Panc1 (cell line): ENCODE measurements at regions not wholly inside any gene's neighbourhood (a gene's known extent, or its start where the extent isn't known, plus 50 kb on each side); places are given as distances from the start of the nearest gene placed in this dataset.

ENCODE experiments used
- ATAC-seq: fragments of 200-7000 bp; cut with Tn5 transposase; 2 replicates; pipeline ENCODE4 v1.9.1; 2020; ENCODE audit warnings: mild to moderate bottlenecking, moderate library complexity
- BruUV-seq: library from RNA; stranded (reverse); fragments of 400-500 nt; replicated peaks from 2 replicates; lab custom pipeline; 2021; lab: Mats Ljungman, UMichigan
- CTCF ChIA-PET: fragments of 300-600 bp; sonication (Branson Sonifier 250); formaldehyde crosslinking; loops from one replicate; lab custom pipeline; 2022; ENCODE audit warnings: antibody characterized with exemption; lab: Charles Lee
- POLR2A ChIA-PET: fragments of 300-600 bp; sonication (Branson Sonifier 250); formaldehyde crosslinking; loops from one replicate; lab custom pipeline; 2022; ENCODE audit warnings: antibody characterized with exemption; lab: Charles Lee
- DNase-seq: peaks from one replicate; pipeline ENCODE4 v3.0.0-alpha.2; 2010; ENCODE audit warnings: low read depth, low spot score
- H3K27ac ChIP-seq: 2 replicates; pipeline ENCODE4 v1.5.1; 2011; ENCODE audit warnings: mild to moderate bottlenecking, low read length, inconsistent platforms
- H3K27me3 ChIP-seq: fragments of 200-500 bp; sonication (Bioruptor generic); 2 replicates; pipeline ENCODE4 v1.6.0; 2014; ENCODE audit warnings: low read length, inconsistent platforms; ENCODE audit not compliant: control insufficient read depth, insufficient read depth
- H3K36me3 ChIP-seq: fragments of 200-500 bp; sonication (Bioruptor generic); 2 replicates; pipeline ENCODE4 v1.5.1; 2014; ENCODE audit warnings: inconsistent platforms, mild to moderate bottlenecking, low read length, moderate library complexity; ENCODE audit not compliant: control insufficient read depth, insufficient read depth
- H3K4me1 ChIP-seq: 2 replicates; pipeline ENCODE4 v1.5.1; 2011; ENCODE audit warnings: inconsistent platforms, mild to moderate bottlenecking, low read length, moderate library complexity; ENCODE audit not compliant: control insufficient read depth, insufficient read depth
- H3K4me3 ChIP-seq, 2 experiments: 2 replicates each; pipeline ENCODE4 v1.5.1; 2011 to 2012; ENCODE audit warnings: low read depth in 2 of 2, low read length in 2 of 2, mild to moderate bottlenecking in 2 of 2, inconsistent platforms in 1 of 2, moderate library complexity in 1 of 2
- H3K9me3 ChIP-seq: fragments of 200-500 bp; sonication (Bioruptor generic); 2 replicates; pipeline ENCODE4 v1.5.1; 2014; ENCODE audit warnings: low read depth, mild to moderate bottlenecking, inconsistent platforms, low read length, moderate library complexity; ENCODE audit not compliant: control insufficient read depth, insufficient read depth
- CTCF ChIP-seq: fragments of 450-650 bp; IDR thresholded peaks from 2 replicates; pipeline ENCODE4 v1.5.1; 2017; ENCODE audit warnings: mild to moderate bottlenecking
- POLR2AphosphoS5 ChIP-seq: IDR thresholded peaks from 2 replicates; pipeline ENCODE4 v1.6.1; 2012; ENCODE audit warnings: mild to moderate bottlenecking, low read depth, low read length, moderate library complexity
- REST ChIP-seq, 2 experiments: IDR thresholded peaks; 2 replicates each; pipeline ENCODE4 v1.6.1; 2011 to 2012; ENCODE audit warnings: low read depth in 2 of 2, control low read depth in 1 of 2, low read length in 1 of 2, mild to moderate bottlenecking in 1 of 2, moderate library complexity in 1 of 2; ENCODE audit not compliant: insufficient read depth in 1 of 2
- SIN3A ChIP-seq: IDR thresholded peaks from 2 replicates; pipeline ENCODE4 v1.6.1; 2012; ENCODE audit warnings: low read depth, mild to moderate bottlenecking, low read length, moderate library complexity, borderline replicate concordance; ENCODE audit not compliant: insufficient read depth
- TCF7L2 ChIP-seq: IDR thresholded peaks from 2 replicates; pipeline ENCODE4 v1.6.1; 2011; ENCODE audit warnings: mild to moderate bottlenecking, low read depth, low read length, inconsistent platforms
- in situ Hi-C: cut with HindIII; loops from 2 replicates; pipeline ENCODE4 v1.10.0; 2016; ENCODE audit warnings: low sequenced_read_pairs, low pct_unique_long_range_greater_than_20kb
- intact Hi-C: fragments of 100-400 bp; cut with micrococcal nuclease; formaldehyde crosslinking; loops from one replicate; pipeline ENCODE4 v1.10.0; 2022; ENCODE audit not compliant: unreplicated experiment

GRCh38 chr12:126436041-126436440, 1370.8 kb downstream of the AACS start:
- TF ChIP-seq POLR2AphosphoS5 (no peak), TCF7L2 (no peak), REST (IDR thresholded peaks at IDR 0.05; ENCODE audit: insufficient read depth in 1 of 2, low read depth in 2 of 2, low read length in 1 of 2) (no peak), CTCF (no peak), SIN3A (no peak)
- H3K4me1 ChIP-seq, result no peaks in the 10 kb centered on the region
- H3K27me3 ChIP-seq, result no peaks in the 10 kb centered on the region
- in situ Hi-C loops (no loop called here), intact Hi-C loops (no loop called here)
- no TSS peak for BruUV-seq
- no peaks in the 10 kb centered on the region for H3K9me3 ChIP-seq
- ChIA-PET CTCF (no interaction called here), POLR2A (no interaction called here)
- no peak overlapping the region for H3K27ac ChIP-seq
- no peaks in the 10 kb centered on the region for H3K36me3 ChIP-seq
- DNase-seq (no peak), ATAC-seq (no peak)
- no peak overlapping the region for H3K4me3 ChIP-seq

GRCh38 chr12:126437934-126438333, 1372.7 kb downstream of the AACS start:
- TF ChIP-seq SIN3A, result no peak
- TF ChIP-seq REST (IDR thresholded peaks at IDR 0.05; ENCODE audit: insufficient read depth in 1 of 2, low read depth in 2 of 2, low read length in 1 of 2), result no peak
- no peak for TF ChIP-seq CTCF
- TF ChIP-seq TCF7L2, result no peak
- TF ChIP-seq POLR2AphosphoS5, result no peak
- intact Hi-C loops, result no loop called here
- no peak overlapping the region for H3K4me3 ChIP-seq
- in situ Hi-C loops, result no loop called here
- no TSS peak for BruUV-seq
- ATAC-seq (no peak), DNase-seq (no peak)
- ChIA-PET CTCF (no interaction called here), POLR2A (no interaction called here)
- H3K36me3 ChIP-seq, result no peaks in the 10 kb centered on the region
- no peaks in the 10 kb centered on the region for H3K4me1 ChIP-seq
- no peak overlapping the region for H3K27ac ChIP-seq
- H3K27me3 ChIP-seq, result no peaks in the 10 kb centered on the region
- no peaks in the 10 kb centered on the region for H3K9me3 ChIP-seq
